ENCODE measurements at regions not wholly inside any gene's neighbourhood (a gene's known extent, or its start where the extent isn't known, plus 50 kb on each side); places are given as distances from the start of the nearest gene placed in this dataset.

- TF ChIP-seq ZNF462 (CRISPR knock-in tag; IDR thresholded peaks at IDR 0.05): no peak
- TF ChIP-seq NANOG (IDR thresholded peaks at IDR 0.05; ENCODE audit: borderline replicate concordance): no peak
These were observed 758.0 kb downstream of the NTRK3 start (continued) for GRCh38 chr15:87498560-87498959.

- H3K27me3 ChIP-seq (ENCODE audit: insufficient read depth): no peaks in the 10 kb centered on the region
- TF ChIP-seq ZNF462 (CRISPR knock-in tag; IDR thresholded peaks at IDR 0.05): no peak
- TF ChIP-seq POLR2AphosphoS5 (IDR thresholded peaks at IDR 0.05; ENCODE audit: low read depth): no peak
- TF ChIP-seq EZH2phosphoT487 (IDR thresholded peaks at IDR 0.05; ENCODE audit: unreplicated experiment): no peak
- TF ChIP-seq NANOG (IDR thresholded peaks at IDR 0.05; ENCODE audit: borderline replicate concordance): no peak
- TF ChIP-seq, protein P1, sequence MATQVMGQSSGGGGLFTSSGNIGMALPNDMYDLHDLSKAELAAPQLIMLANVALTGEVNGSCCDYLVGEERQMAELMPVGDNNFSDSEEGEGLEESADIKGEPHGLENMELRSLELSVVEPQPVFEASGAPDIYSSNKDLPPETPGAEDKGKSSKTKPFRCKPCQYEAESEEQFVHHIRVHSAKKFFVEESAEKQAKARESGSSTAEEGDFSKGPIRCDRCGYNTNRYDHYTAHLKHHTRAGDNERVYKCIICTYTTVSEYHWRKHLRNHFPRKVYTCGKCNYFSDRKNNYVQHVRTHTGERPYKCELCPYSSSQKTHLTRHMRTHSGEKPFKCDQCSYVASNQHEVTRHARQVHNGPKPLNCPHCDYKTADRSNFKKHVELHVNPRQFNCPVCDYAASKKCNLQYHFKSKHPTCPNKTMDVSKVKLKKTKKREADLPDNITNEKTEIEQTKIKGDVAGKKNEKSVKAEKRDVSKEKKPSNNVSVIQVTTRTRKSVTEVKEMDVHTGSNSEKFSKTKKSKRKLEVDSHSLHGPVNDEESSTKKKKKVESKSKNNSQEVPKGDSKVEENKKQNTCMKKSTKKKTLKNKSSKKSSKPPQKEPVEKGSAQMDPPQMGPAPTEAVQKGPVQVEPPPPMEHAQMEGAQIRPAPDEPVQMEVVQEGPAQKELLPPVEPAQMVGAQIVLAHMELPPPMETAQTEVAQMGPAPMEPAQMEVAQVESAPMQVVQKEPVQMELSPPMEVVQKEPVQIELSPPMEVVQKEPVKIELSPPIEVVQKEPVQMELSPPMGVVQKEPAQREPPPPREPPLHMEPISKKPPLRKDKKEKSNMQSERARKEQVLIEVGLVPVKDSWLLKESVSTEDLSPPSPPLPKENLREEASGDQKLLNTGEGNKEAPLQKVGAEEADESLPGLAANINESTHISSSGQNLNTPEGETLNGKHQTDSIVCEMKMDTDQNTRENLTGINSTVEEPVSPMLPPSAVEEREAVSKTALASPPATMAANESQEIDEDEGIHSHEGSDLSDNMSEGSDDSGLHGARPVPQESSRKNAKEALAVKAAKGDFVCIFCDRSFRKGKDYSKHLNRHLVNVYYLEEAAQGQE (IDR thresholded peaks at IDR 0.05; ENCODE audit: unreplicated experiment): no peak
These were observed 759.7 kb downstream of the NTRK3 start for GRCh38 chr15:87496795-87497194.

More at GRCh38 chr15:87496795-87497194, 759.7 kb downstream of the NTRK3 start:
- Histone ChIP-seq H3K36me3 (ENCODE audit: insufficient read depth) (no peaks in the 10 kb centered on the region), H3K79me2 (replicated peaks; ENCODE audit: insufficient read depth) (no peaks in the 10 kb centered on the region), H4K20me1 (replicated peaks; ENCODE audit: insufficient read depth) (no peaks in the 10 kb centered on the region), H3K4me1 (ENCODE audit: insufficient read depth) (no peaks in the 10 kb centered on the region; the same call in 1 of the 2 replicates), H2AFZ (no peak overlapping the region), H3F3A (replicated peaks; ENCODE audit: low read depth) (no peaks in the 10 kb centered on the region), H3K9me2 (ENCODE audit: insufficient read depth) (peaks cover 7% of the 10 kb centered on the region; the same call in 1 of the 2 replicates), H3K4me2 (no peak overlapping the region), H3K4me3 (no peak overlapping the region), H3K27ac (ENCODE audit: low read depth) (no peak overlapping the region)
- no peak for ATAC-seq
- H3K4me1 Mint-ChIP-seq: 0 out of 3 replicates have a peak, but pooled peaks cover 2% of the 10 kb centered on the region
- no peaks in the 10 kb centered on the region; the same call in 2 of the 3 replicates for H3K9me3 Mint-ChIP-seq
- no peak for DNase-seq (ENCODE audit: low spot score)
- no peak overlapping the region for H3K27ac Mint-ChIP-seq
- H3K36me3 Mint-ChIP-seq (ENCODE audit: low read depth): no peaks in the 10 kb centered on the region
- H3K4me3 Mint-ChIP-seq: no peak overlapping the region
- H3K27me3 Mint-ChIP-seq (ENCODE audit: insufficient read depth, low read depth, poor library complexity): no peaks in the 10 kb centered on the region
